Spleen (tissue), 11 donors: ENCODE measurements at regions not wholly inside any gene's neighbourhood (a gene's known extent, or its start where the extent isn't known, plus 50 kb on each side); places are given as distances from the start of the nearest gene placed in this dataset.

Experiments used
- DNase-seq: peaks from one replicate; pipeline ENCODE4 v3.0.0-alpha.2; 2020
- H3K27ac ChIP-seq, 8 donors: fragments of 200-600 bp; sonication (generic) in 7 of 8; 1 replicate in 4 of 8; 2 replicates in 4 of 8; pipeline versions ENCODE4 v1.5.0 to v1.8.0; 2016 to 2021; ENCODE audit warnings: inconsistent platforms in 4 of 8, mild to moderate bottlenecking in 4 of 8, moderate library complexity in 1 of 8
- H3K27me3 ChIP-seq, 7 donors: fragments of 200-600 bp; sonication (generic) in 6 of 7; replicated peaks in 1 of 7; 1 replicate in 4 of 7; 2 replicates in 3 of 7; pipeline versions ENCODE4 v1.5.0 to v1.8.0; 2016 to 2021; ENCODE audit warnings: inconsistent platforms in 3 of 7, mild to moderate bottlenecking in 1 of 7
- H3K36me3 ChIP-seq, 6 donors: fragments of 200-600 bp; sonication (generic) in 5 of 6; 1 replicate in 4 of 6; 2 replicates in 2 of 6; pipeline versions ENCODE4 v1.5.0 to v1.8.0; 2016 to 2021; ENCODE audit warnings: inconsistent platforms in 2 of 6
- H3K4me1 ChIP-seq, 6 donors: fragments of 200-600 bp; sonication (generic) in 5 of 6; 1 replicate in 3 of 6; 2 replicates in 3 of 6; pipeline versions ENCODE4 v1.5.0 to v1.8.0; 2016 to 2021; ENCODE audit warnings: inconsistent platforms in 3 of 6
- H3K4me3 ChIP-seq, 8 donors: fragments of 200-600 bp; sonication (generic) in 7 of 8; 1 replicate in 4 of 8; 2 replicates in 4 of 8; pipeline versions ENCODE4 v1.5.0 to v1.8.0; 2016 to 2021; ENCODE audit warnings: inconsistent platforms in 4 of 8, mild to moderate bottlenecking in 4 of 8, moderate library complexity in 2 of 8
- H3K9me3 ChIP-seq, 8 donors: fragments of 200-600 bp; sonication (generic) in 7 of 8; 1 replicate in 4 of 8; 2 replicates in 4 of 8; pipeline versions ENCODE4 v1.5.0 to v1.8.0; 2016 to 2021; ENCODE audit warnings: inconsistent platforms in 4 of 8
- CTCF ChIP-seq, 11 experiments: fragments of 200-600 bp in 7 of 11; fragments of 450-650 bp in 4 of 11; sonication (generic) in 4 of 11; IDR thresholded peaks in 8 of 11; conservative IDR thresholded peaks in 3 of 11; 1 replicate in 7 of 11; 2 replicates in 4 of 11; pipeline versions ENCODE4 v1.4.0 to v1.8.0; 2016 to 2021; ENCODE audit warnings: antibody characterized with exemption in 11 of 11, inconsistent platforms in 4 of 11, mild to moderate bottlenecking in 1 of 11
- POLR2A ChIP-seq, 3 donors: fragments of 450-650 bp; IDR thresholded peaks; one replicate each; pipeline ENCODE4 v1.5.1; 2017; ENCODE audit warnings: antibody characterized with exemption in 3 of 3, mild to moderate bottlenecking in 1 of 3
- POLR2AphosphoS5 ChIP-seq, 3 donors: sonication (generic); formaldehyde crosslinking; IDR thresholded peaks; one replicate each; pipeline ENCODE4 v1.5.1; 2017; ENCODE audit warnings: antibody characterized with exemption in 3 of 3
- WGBS, 5 donors: extraction: QIAGEN DNeasy Blood & Tissue Kit in 3 of 5; methylation state at CpG; one replicate each; pipeline versions ENCODE4 v1.1.5 to v1.1.7; 2013 to 2018; 5-methylcytosine and 5-hydroxymethylcytosine counted together
- intact Hi-C: fragments of 100-400 bp; cut with DNase I; formaldehyde crosslinking; loops from one replicate; pipeline ENCODE4 v1.15.0; 2023; ENCODE audit warnings: low total_unique reads
- donor health status: healthy with polysubstance abuse.
- donor health status: DM: no; HTN: no; CAD: no; lungs with moderate emphysema.
- donor health status: DM: no; HTN: no; CAD: no.
- donor health status: Bipolar disorder and iron deficiency.
- donor health status: healthy.
- donor health status: DM: no; HTN: no; CAD: no.
- donor health status: DM: yes; HTN: yes; CAD: no.

GRCh38 chr2:215514516-215514915 lies 78.6 kb upstream of the FN1 start:
- Histone ChIP-seq H3K27ac (no peak overlapping the region), H3K4me1 (no peaks in the 10 kb centered on the region), H3K27me3 (no peaks in the 10 kb centered on the region), H3K4me3 (no peak overlapping the region), H3K9me3 (no peaks in the 10 kb centered on the region), H3K36me3 (no peaks in the 10 kb centered on the region)
- intact Hi-C loops: no loop called here
- no peak for TF ChIP-seq CTCF (IDR thresholded peaks at IDR 0.05 in 8 of 11, conservative IDR thresholded peaks at IDR 0.05 in 3 of 11)
- TF ChIP-seq POLR2AphosphoS5 (IDR thresholded peaks at IDR 0.05): no peak
- TF ChIP-seq POLR2A (IDR thresholded peaks at IDR 0.05): no peak
- no peak for DNase-seq
- WGBS, 5 donors: 90 to 96% (median 93%) methylated on average over 14 to 16 of the region's 16 CpGs

- Histone ChIP-seq H3K36me3 (no peaks in the 10 kb centered on the region), H3K4me1 (no peaks in the 10 kb centered on the region), H3K9me3 (no peaks in the 10 kb centered on the region), H3K27ac (no peak overlapping the region), H3K4me3 (no peak overlapping the region), H3K27me3 (no peaks in the 10 kb centered on the region)
- DNase-seq: no peak
- TF ChIP-seq CTCF (IDR thresholded peaks at IDR 0.05 in 8 of 11, conservative IDR thresholded peaks at IDR 0.05 in 3 of 11) (no peak), POLR2AphosphoS5 (IDR thresholded peaks at IDR 0.05) (no peak), POLR2A (IDR thresholded peaks at IDR 0.05) (no peak)
- intact Hi-C loops: no loop called here
- 84 to 92% (median 86%) methylated on average over 6 of the region's 6 CpGs for WGBS, 5 donors
These were observed 75.8 kb upstream of the FN1 start for GRCh38 chr2:215511454-215512346.

GRCh38 chr2:215507836-215508235 lies 72.0 kb upstream of the FN1 start:
- WGBS, 5 donors: 55 to 69% (median 62%) methylated on average over 3 of the region's 3 CpGs
- no peaks in the 10 kb centered on the region for H3K27me3 ChIP-seq
- DNase-seq: no peak
- no peak overlapping the region for H3K4me3 ChIP-seq
- no peaks in the 10 kb centered on the region for H3K9me3 ChIP-seq
- intact Hi-C loops: no loop called here
- no peak for TF ChIP-seq POLR2AphosphoS5 (IDR thresholded peaks at IDR 0.05)
- TF ChIP-seq CTCF (IDR thresholded peaks at IDR 0.05 in 8 of 11, conservative IDR thresholded peaks at IDR 0.05 in 3 of 11): no peak
- no peak for TF ChIP-seq POLR2A (IDR thresholded peaks at IDR 0.05)
- H3K27ac ChIP-seq: no peak overlapping the region
- H3K4me1 ChIP-seq: peaks cover 0 to 5% (median 0%) of the 10 kb centered on the region in 6 donors
- no peaks in the 10 kb centered on the region for H3K36me3 ChIP-seq

GRCh38 chr2:215507136-215507535 lies 71.3 kb upstream of the FN1 start:
- intact Hi-C loops: no loop called here
- no peak overlapping the region for H3K4me3 ChIP-seq
- DNase-seq: no peak
- H3K27ac ChIP-seq: no peak overlapping the region
- TF ChIP-seq POLR2A (IDR thresholded peaks at IDR 0.05): no peak
- TF ChIP-seq POLR2AphosphoS5 (IDR thresholded peaks at IDR 0.05): no peak
- no peak for TF ChIP-seq CTCF (IDR thresholded peaks at IDR 0.05 in 8 of 11, conservative IDR thresholded peaks at IDR 0.05 in 3 of 11)
- no peaks in the 10 kb centered on the region for H3K9me3 ChIP-seq
- no peaks in the 10 kb centered on the region for H3K36me3 ChIP-seq
- no peaks in the 10 kb centered on the region for H3K27me3 ChIP-seq
- peaks cover 0 to 5% (median 0%) of the 10 kb centered on the region in 6 donors for H3K4me1 ChIP-seq
